Osteoblast (primary cell): ENCODE measurements at regions not wholly inside any gene's neighbourhood (a gene's known extent, or its start where the extent isn't known, plus 50 kb on each side); places are given as distances from the start of the nearest gene placed in this dataset.

Source experiments
- DNase-seq: peaks from one replicate; pipeline ENCODE4 v3.0.0; 2011; ENCODE audit warnings: low spot score, mixed read lengths; ENCODE audit not compliant: insufficient read length; ENCODE audit errors: missing footprints
- H2AFZ ChIP-seq: 2 replicates; pipeline ENCODE4 v1.6.0; 2011; ENCODE audit warnings: mild to moderate bottlenecking, low read length
- H3K27ac ChIP-seq: 2 replicates; pipeline ENCODE4 v1.5.1; 2011; ENCODE audit warnings: mild to moderate bottlenecking, low read depth, low read length, moderate library complexity
- H3K27me3 ChIP-seq: 2 replicates; pipeline ENCODE4 v1.6.0; 2012; ENCODE audit warnings: mild to moderate bottlenecking, control low read depth, inconsistent platforms, low read length, moderate library complexity; ENCODE audit not compliant: insufficient read depth
- H3K36me3 ChIP-seq: 2 replicates; pipeline ENCODE4 v1.5.1; 2011; ENCODE audit warnings: mild to moderate bottlenecking, low read length, control low read depth, moderate library complexity; ENCODE audit not compliant: insufficient read depth
- H3K4me1 ChIP-seq: 2 replicates; pipeline ENCODE4 v1.5.1; 2011; ENCODE audit warnings: mild to moderate bottlenecking, low read length, control low read depth, moderate library complexity; ENCODE audit not compliant: insufficient read depth
- H3K4me2 ChIP-seq: 2 replicates; pipeline ENCODE4 v1.6.0; 2011; ENCODE audit warnings: mild to moderate bottlenecking, low read length; ENCODE audit not compliant: insufficient read depth
- H3K4me3 ChIP-seq: fragments of 200-600 bp; sonication (generic); 3 replicates; pipeline ENCODE4 v1.5.1; 2012; ENCODE audit warnings: mild to moderate bottlenecking, low read length, inconsistent platforms; ENCODE audit not compliant: insufficient read depth
- H3K79me2 ChIP-seq: 2 replicates; pipeline ENCODE4 v1.6.0; 2012; ENCODE audit warnings: mild to moderate bottlenecking, low read length, control low read depth, inconsistent platforms; ENCODE audit not compliant: insufficient read depth
- H3K9me3 ChIP-seq: 2 replicates; pipeline ENCODE4 v1.5.1; 2011; ENCODE audit warnings: low read depth, low read length, control low read depth
- H4K20me1 ChIP-seq: 2 replicates; pipeline ENCODE4 v1.6.0; 2012; ENCODE audit warnings: mild to moderate bottlenecking, low read length, control low read depth; ENCODE audit not compliant: insufficient read depth
- CTCF ChIP-seq: IDR thresholded peaks from 2 replicates; pipeline ENCODE4 v1.5.1; 2011; ENCODE audit warnings: mild to moderate bottlenecking, low read depth, low read length, moderate library complexity; ENCODE audit errors: extremely low read depth

- DNase-seq: no peak
- Histone ChIP-seq H2AFZ (no peak overlapping the region), H3K36me3 (no peaks in the 10 kb centered on the region), H3K27me3 (peaks cover 37% of the 10 kb centered on the region), H3K79me2 (no peaks in the 10 kb centered on the region), H3K4me2 (no peak overlapping the region), H3K4me3 (no peak overlapping the region), H4K20me1 (no peaks in the 10 kb centered on the region), H3K27ac (no peak overlapping the region), H3K4me1 (no peaks in the 10 kb centered on the region), H3K9me3 (no peaks in the 10 kb centered on the region)
- no peak for TF ChIP-seq CTCF
Measured at GRCh38 chrX:13933851-13934250, 95.8 kb downstream of the GEMIN8 start.

GRCh38 chrX:13933352-13933751 is 96.3 kb downstream of the GEMIN8 start:
- Histone ChIP-seq H2AFZ (no peak overlapping the region), H3K79me2 (no peaks in the 10 kb centered on the region), H4K20me1 (no peaks in the 10 kb centered on the region), H3K4me1 (no peaks in the 10 kb centered on the region), H3K27ac (no peak overlapping the region), H3K27me3 (peaks cover 34% of the 10 kb centered on the region), H3K4me2 (no peak overlapping the region), H3K36me3 (no peaks in the 10 kb centered on the region), H3K4me3 (no peak overlapping the region), H3K9me3 (no peaks in the 10 kb centered on the region)
- no peak for DNase-seq
- no peak for TF ChIP-seq CTCF

GRCh38 chrX:13932416-13932815 is 97.3 kb downstream of the GEMIN8 start:
- Histone ChIP-seq H3K4me2 (no peak overlapping the region), H3K4me3 (no peak overlapping the region), H2AFZ (no peak overlapping the region), H3K79me2 (no peaks in the 10 kb centered on the region), H3K27ac (no peak overlapping the region), H4K20me1 (no peaks in the 10 kb centered on the region), H3K9me3 (no peaks in the 10 kb centered on the region), H3K36me3 (no peaks in the 10 kb centered on the region), H3K27me3 (peaks cover 24% of the 10 kb centered on the region), H3K4me1 (no peaks in the 10 kb centered on the region)
- no peak for TF ChIP-seq CTCF
- DNase-seq: no peak

GRCh38 chrX:13927175-13927574 is 102.5 kb downstream of the GEMIN8 start:
- no peak overlapping the region for H3K27ac ChIP-seq
- no peaks in the 10 kb centered on the region for H3K79me2 ChIP-seq
- H3K4me3 ChIP-seq: no peak overlapping the region
- no peaks in the 10 kb centered on the region for H3K36me3 ChIP-seq
- DNase-seq: no peak
- TF ChIP-seq CTCF: no peak
- no peaks in the 10 kb centered on the region for H3K9me3 ChIP-seq
- no peak overlapping the region for H2AFZ ChIP-seq
- H3K4me2 ChIP-seq: no peak overlapping the region
- H3K27me3 ChIP-seq: peaks cover 6% of the 10 kb centered on the region
- no peaks in the 10 kb centered on the region for H4K20me1 ChIP-seq
- no peaks in the 10 kb centered on the region for H3K4me1 ChIP-seq
